Astrocyte of the spinal cord (primary cell): ENCODE measurements at regions not wholly inside any gene's neighbourhood (a gene's known extent, or its start where the extent isn't known, plus 50 kb on each side); places are given as distances from the start of the nearest gene placed in this dataset.
"Not testable (repeated sequence)": the region's sequence is repeated elsewhere in the genome, so short reads cannot be mapped to it uniquely, and the experiment has no call there.

Experiments used
- DNase-seq: peaks from one replicate; pipeline ENCODE4 v3.0.0; 2011; ENCODE audit warnings: low read depth, low spot score
- H3K4me3 ChIP-seq: 2 replicates; pipeline ENCODE4 v1.5.1; 2011; ENCODE audit warnings: low read depth, mild to moderate bottlenecking, low read length, moderate library complexity
- CTCF ChIP-seq: IDR thresholded peaks from 2 replicates; pipeline ENCODE4 v1.5.1; 2012; ENCODE audit warnings: low read depth, mild to moderate bottlenecking, low read length, inconsistent platforms
- in situ Hi-C: cut with HindIII; loops from 2 replicates; pipeline ENCODE4 v1.10.0; 2017; ENCODE audit warnings: low sequenced_read_pairs

DNA sequence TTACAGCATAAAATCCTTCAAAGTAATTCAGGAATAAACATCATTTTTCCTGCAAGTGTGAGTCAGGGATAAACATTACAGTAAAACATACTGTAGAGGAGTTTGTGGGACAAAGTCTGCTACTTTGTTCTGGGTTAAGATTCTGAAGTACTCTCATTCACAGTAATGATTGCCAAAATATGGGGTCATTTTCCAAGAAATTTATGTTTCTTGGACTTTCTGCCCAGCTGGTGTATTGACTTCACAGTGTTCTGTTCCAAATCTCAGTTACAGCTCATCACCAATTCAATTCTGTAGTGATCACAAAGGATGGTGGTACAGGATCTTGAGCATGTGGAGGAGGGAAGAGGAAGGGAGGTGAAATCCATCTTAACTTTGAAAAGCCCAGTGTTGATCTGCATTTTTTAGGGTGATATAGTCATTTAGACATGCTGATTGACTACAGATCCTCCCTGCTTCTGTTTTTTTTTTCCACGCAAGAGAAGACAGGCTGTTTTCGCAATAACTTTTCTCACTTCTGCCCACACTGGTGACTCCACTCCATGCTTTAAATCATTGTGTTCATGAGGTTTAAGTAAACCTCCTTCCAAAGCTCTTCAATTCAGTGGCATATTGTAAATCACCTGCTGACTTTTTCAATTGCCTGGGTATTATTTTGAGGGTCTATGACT is 60.4 kb upstream of the C1orf53 start:
- in situ Hi-C loops = no loop called here
- DNase-seq = no peak
- no peak overlapping the region for H3K4me3 ChIP-seq
- no peak for TF ChIP-seq CTCF

GRCh38 chr1:197841158-197841557 is 61.3 kb upstream of the C1orf53 start:
- H3K4me3 ChIP-seq = no peak overlapping the region
- no peak for TF ChIP-seq CTCF
- no peak for DNase-seq
- in situ Hi-C loops = no loop called here

DNA sequence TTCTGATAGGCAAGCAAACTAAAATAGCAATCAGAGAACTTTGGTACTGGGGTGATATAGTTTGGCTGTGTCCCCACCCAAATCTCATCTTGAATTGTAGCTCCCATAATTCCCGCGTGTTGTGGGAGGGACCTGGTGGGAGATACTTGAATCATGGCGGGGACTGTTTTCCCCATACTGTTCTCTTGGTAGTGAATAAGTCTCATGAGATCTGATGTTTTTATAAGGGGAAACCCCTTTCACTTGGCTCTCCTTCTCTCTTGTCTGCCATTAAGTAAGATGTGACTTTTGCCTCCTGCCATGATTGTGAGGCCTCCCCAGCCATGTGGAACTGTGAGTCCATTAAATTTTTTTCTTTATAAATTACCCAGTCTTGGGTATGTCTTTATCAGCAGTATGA is 62.6 kb upstream of the C1orf53 start:
- DNase-seq, in situ Hi-C loops, H3K4me3 ChIP-seq: not testable (repeated sequence)

DNA sequence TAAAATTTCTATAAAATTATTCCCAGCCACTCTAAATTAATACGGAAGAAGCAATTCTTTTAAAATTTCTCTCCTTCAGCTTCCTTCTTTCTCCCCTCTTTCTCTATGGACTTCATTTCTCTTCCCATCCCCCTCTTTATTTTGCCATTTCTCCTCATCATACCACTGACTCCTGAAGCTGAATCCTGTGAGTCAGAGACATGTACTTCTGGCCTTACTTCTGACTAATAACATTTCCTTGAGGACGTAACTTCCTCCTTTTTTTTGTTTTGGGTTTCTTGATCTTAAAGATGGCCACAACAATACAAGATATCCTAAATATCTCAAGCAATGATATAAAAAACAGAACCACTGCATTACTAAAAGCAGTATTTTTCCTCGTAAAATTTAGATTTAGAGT is 63.6 kb upstream of the DENND1B start:
- in situ Hi-C loops = no loop called here
- H3K4me3 ChIP-seq = no peak overlapping the region
- TF ChIP-seq CTCF = no peak

GRCh38 chr1:197837911-197838310 is 62.6 kb upstream of the DENND1B start:
- DNase-seq = no peak
- no peak overlapping the region for H3K4me3 ChIP-seq
- in situ Hi-C loops = no loop called here
- no peak for TF ChIP-seq CTCF

More for the DNA sequence above, 63.6 kb upstream of the DENND1B start:
- DNase-seq = peak; percentile 68

GRCh38 chr1:197836356-197836755 is 61.1 kb upstream of the DENND1B start:
- DNase-seq = not testable (repeated sequence)

GRCh38 chr1:197829011-197829410 is 53.7 kb upstream of the DENND1B start:
- DNase-seq, in situ Hi-C loops, H3K4me3 ChIP-seq: not testable (repeated sequence)

More at GRCh38 chr1:197836356-197836755, 61.1 kb upstream of the DENND1B start:
- in situ Hi-C loops, H3K4me3 ChIP-seq: not testable (repeated sequence)

- in situ Hi-C loops = no loop called here
- no peak overlapping the region for H3K4me3 ChIP-seq
- no peak for DNase-seq
- TF ChIP-seq CTCF = no peak
Observed at GRCh38 chr1:197825541-197825940, 50.3 kb upstream of the DENND1B start.
